ENCODE measurements at regions not wholly inside any gene's neighbourhood (a gene's known extent, or its start where the extent isn't known, plus 50 kb on each side); places are given as distances from the start of the nearest gene placed in this dataset.

DNA sequence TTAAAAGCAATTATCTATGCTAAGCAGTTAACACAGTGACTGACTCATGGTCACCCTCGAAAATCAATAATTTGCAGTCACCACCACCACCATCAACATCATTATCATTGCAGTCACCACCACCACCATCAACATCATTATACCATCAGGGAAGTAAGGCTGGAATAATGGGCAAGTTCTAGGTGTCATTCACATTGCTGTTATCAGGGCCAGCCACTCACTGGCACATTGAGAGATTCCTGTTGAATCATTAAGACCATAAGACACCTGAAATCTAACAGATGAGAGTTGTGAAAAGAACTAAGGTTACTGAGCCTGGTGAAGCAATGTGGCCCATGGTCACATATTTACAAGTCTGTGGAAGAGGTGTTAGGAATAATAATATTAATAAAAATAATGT lies 247.7 kb upstream of the BOD1L1 start:
- H3K36me3 ChIP-seq (ENCODE audit: control insufficient read depth, insufficient read depth, low read length, severe bottlenecking), result no peaks in the 10 kb centered on the region
- no peaks in the 10 kb centered on the region for H3K9me3 ChIP-seq (ENCODE audit: control insufficient read depth, low read length)
- H3K9ac ChIP-seq (ENCODE audit: low read length), result no peak overlapping the region
- no peaks in the 10 kb centered on the region for H3K4me1 ChIP-seq (ENCODE audit: control insufficient read depth, insufficient read depth, low read length)
- DNase-seq (ENCODE audit: low read depth), result no peak
- H3K4me3 ChIP-seq (ENCODE audit: low read length), result no peak overlapping the region
- H3K27me3 ChIP-seq (replicated peaks; ENCODE audit: control insufficient read depth, insufficient read depth, low read length), result no peaks in the 10 kb centered on the region

DNA sequence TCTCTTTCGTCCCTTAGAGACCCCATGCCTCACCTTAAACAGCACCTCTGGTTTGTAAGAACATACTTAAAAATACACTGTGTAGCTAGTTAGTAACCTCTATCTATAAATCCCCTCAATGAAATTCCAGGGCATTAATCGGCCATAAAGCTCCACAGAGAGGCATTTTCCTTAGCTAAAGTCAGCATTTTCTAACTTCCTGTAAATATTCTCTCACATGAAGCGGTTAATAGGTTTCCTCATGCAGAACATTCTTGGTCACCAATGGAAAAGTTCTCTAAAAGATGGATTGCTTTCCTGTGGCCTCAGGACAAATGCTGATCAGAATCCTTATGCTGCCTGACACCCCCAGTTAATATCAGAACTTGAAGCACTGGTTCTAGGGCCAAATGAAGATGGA lies 248.6 kb upstream of the BOD1L1 start:
- no peak for DNase-seq (ENCODE audit: low read depth)
- Histone ChIP-seq H3K4me1 (ENCODE audit: control insufficient read depth, insufficient read depth, low read length) (no peaks in the 10 kb centered on the region), H3K9ac (ENCODE audit: low read length) (no peak overlapping the region), H3K4me3 (ENCODE audit: low read length) (no peak overlapping the region), H3K9me3 (ENCODE audit: control insufficient read depth, low read length) (no peaks in the 10 kb centered on the region), H3K27me3 (replicated peaks; ENCODE audit: control insufficient read depth, insufficient read depth, low read length) (no peaks in the 10 kb centered on the region), H3K36me3 (ENCODE audit: control insufficient read depth, insufficient read depth, low read length, severe bottlenecking) (no peaks in the 10 kb centered on the region)

DNA sequence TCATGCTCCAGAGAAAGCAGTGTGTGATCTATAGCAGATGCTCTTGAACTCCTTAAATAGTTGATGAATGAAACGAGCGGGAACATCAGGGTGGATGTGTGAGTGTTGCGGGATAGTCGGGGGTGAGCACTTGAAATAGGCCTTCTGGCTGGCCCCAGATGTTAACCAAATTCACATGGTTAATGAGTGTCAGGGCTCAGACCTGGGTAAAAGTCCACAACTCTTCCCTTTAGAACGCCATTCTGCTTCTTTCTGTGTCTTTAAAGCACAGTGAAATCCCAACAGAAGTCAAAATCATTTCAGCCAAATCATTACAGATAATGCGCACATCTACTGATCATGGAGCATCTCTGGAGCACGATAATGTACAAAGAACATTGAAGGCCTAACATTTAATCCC lies 249.4 kb upstream of the BOD1L1 start:
- H3K4me1 ChIP-seq (ENCODE audit: control insufficient read depth, insufficient read depth, low read length), result peaks cover under 1% of the 10 kb centered on the region
- no peak overlapping the region for H3K9ac ChIP-seq (ENCODE audit: low read length)
- no peaks in the 10 kb centered on the region for H3K36me3 ChIP-seq (ENCODE audit: control insufficient read depth, insufficient read depth, low read length, severe bottlenecking)
- no peak overlapping the region for H3K4me3 ChIP-seq (ENCODE audit: low read length)
- H3K27me3 ChIP-seq (replicated peaks; ENCODE audit: control insufficient read depth, insufficient read depth, low read length), result no peaks in the 10 kb centered on the region
- no peaks in the 10 kb centered on the region for H3K9me3 ChIP-seq (ENCODE audit: control insufficient read depth, low read length)
- DNase-seq (ENCODE audit: low read depth), result no peak

DNA sequence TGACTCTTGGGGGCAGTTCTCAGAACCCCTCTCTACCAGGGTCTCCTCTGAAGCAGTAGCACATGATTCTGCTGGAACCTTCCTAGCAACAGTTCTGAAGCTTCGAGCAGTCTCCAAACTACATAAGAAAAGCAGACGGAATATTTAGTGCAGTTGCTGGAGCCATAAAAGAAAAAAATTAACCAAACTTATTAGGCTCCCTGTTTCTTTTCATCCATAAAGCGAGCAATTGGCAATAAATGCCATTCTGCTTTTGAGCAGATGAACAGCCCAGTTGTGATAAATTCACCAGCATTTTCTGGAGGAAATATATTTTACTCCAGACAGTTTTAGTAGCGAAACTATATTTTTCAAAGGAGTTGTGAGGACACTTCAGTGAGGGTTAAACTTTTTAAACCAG lies 250.1 kb upstream of the BOD1L1 start:
- Histone ChIP-seq H3K27me3 (replicated peaks; ENCODE audit: control insufficient read depth, insufficient read depth, low read length) (no peaks in the 10 kb centered on the region), H3K36me3 (ENCODE audit: control insufficient read depth, insufficient read depth, low read length, severe bottlenecking) (no peaks in the 10 kb centered on the region), H3K9ac (ENCODE audit: low read length) (no peak overlapping the region), H3K4me1 (ENCODE audit: control insufficient read depth, insufficient read depth, low read length) (peaks cover 4% of the 10 kb centered on the region), H3K4me3 (ENCODE audit: low read length) (no peak overlapping the region), H3K9me3 (ENCODE audit: control insufficient read depth, low read length) (no peaks in the 10 kb centered on the region)
- DNase-seq (ENCODE audit: low read depth), result no peak

DNA sequence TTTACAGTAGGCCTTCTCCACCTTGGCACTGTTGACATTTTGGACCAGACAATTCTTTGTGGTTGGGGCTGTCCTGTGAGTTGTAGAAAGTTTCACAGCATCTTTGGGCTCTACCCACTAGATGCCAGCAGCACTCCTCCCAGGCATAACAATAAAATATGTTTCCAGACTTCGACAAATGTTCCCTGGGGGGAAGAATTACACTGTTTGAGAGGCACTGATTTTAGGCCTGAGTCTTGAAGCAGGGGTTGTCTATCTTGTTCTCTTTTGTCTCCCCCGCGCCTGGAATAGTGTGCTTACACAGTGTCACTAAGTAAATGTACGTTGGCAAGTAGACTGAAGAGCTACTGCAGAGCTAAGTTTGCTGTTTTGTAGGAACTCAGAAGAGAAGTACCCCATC lies 254.4 kb upstream of the BOD1L1 start:
- Histone ChIP-seq H3K36me3 (ENCODE audit: control insufficient read depth, insufficient read depth, low read length, severe bottlenecking) (no peaks in the 10 kb centered on the region), H3K4me3 (ENCODE audit: low read length) (no peak overlapping the region), H3K27me3 (replicated peaks; ENCODE audit: control insufficient read depth, insufficient read depth, low read length) (no peaks in the 10 kb centered on the region), H3K9me3 (ENCODE audit: control insufficient read depth, low read length) (no peaks in the 10 kb centered on the region), H3K9ac (ENCODE audit: low read length) (no peak overlapping the region), H3K4me1 (ENCODE audit: control insufficient read depth, insufficient read depth, low read length) (peaks cover 4% of the 10 kb centered on the region)
- DNase-seq (ENCODE audit: low read depth), result peak; percentile 69

DNA sequence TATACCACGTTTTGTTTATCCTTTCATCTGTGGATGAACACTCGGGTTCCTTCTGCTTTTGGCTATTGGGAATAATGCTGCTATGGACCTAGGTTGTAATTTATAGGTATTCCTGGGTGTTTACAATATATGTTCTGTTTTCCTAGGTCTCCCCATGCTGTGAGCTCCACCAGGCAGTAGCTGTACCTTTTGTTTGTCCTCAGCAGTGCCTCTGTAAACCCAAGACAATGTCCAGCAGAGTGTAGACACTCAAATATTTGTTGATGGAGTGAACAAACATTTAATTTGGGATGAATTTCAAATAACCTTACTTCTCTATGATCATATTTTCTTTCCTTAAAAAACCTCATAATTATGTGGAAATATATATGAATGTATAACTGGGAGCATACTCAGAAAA lies 259.5 kb upstream of the BOD1L1 start:
- peaks cover 29% of the 10 kb centered on the region for H3K4me1 ChIP-seq (ENCODE audit: control insufficient read depth, insufficient read depth, low read length)
- H3K9ac ChIP-seq (ENCODE audit: low read length), result no peak overlapping the region
- no peaks in the 10 kb centered on the region for H3K9me3 ChIP-seq (ENCODE audit: control insufficient read depth, low read length)
- no peak for DNase-seq (ENCODE audit: low read depth)
- no peaks in the 10 kb centered on the region for H3K36me3 ChIP-seq (ENCODE audit: control insufficient read depth, insufficient read depth, low read length, severe bottlenecking)
- no peak overlapping the region for H3K4me3 ChIP-seq (ENCODE audit: low read length)
- no peaks in the 10 kb centered on the region for H3K27me3 ChIP-seq (replicated peaks; ENCODE audit: control insufficient read depth, insufficient read depth, low read length)

DNA sequence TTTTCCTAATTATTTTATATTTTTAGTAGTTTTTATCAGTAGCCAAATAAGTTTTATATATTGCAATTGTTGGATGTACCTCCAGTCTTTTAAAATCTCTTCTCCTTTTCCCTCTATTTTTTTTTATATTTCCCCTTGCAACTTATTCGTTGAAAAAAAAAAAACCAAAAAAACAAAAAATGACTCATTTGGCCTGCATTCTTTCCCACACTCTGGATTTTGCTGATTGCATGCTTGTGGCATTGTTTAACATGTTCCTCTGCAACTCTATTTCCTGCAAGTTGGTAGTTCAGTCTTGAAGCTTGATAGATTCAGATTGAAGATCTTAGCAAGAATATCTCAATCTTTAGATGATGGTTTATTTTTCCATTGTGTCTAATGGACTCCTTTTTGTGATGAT lies 260.6 kb upstream of the BOD1L1 start:
- peak; percentile 90 for DNase-seq (ENCODE audit: low read depth)
- H3K4me3 ChIP-seq (ENCODE audit: low read length), result no peak overlapping the region
- no peaks in the 10 kb centered on the region for H3K27me3 ChIP-seq (replicated peaks; ENCODE audit: control insufficient read depth, insufficient read depth, low read length)
- H3K9ac ChIP-seq (ENCODE audit: low read length), result no peak overlapping the region
- H3K4me1 ChIP-seq (ENCODE audit: control insufficient read depth, insufficient read depth, low read length), result peaks cover 34% of the 10 kb centered on the region
- H3K9me3 ChIP-seq (ENCODE audit: control insufficient read depth, low read length), result no peaks in the 10 kb centered on the region
- no peaks in the 10 kb centered on the region for H3K36me3 ChIP-seq (ENCODE audit: control insufficient read depth, insufficient read depth, low read length, severe bottlenecking)

DNA sequence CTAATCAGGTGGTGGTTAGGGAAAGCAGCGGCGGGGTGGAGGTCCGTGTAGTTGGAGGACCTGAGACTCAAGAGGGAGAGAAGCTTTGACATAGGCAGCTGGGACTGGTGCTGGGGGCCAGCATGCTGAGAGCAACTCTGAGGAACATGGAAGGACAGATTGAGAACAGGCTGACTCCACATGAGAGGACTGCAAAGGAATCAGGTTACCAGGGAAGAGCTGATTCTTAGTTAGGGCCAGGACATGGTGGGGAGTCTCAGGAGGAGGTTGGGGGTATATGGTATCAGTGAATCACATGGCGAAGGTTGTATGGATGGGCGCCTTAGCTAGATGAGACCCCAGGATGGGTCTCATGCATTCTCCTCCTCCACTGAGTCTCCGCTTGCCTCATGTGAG lies 264.0 kb upstream of the BOD1L1 start:
- H3K4me3 ChIP-seq (ENCODE audit: low read length), result peak overlapping the region; percentile 16
- no peaks in the 10 kb centered on the region for H3K36me3 ChIP-seq (ENCODE audit: control insufficient read depth, insufficient read depth, low read length, severe bottlenecking)
- H3K27me3 ChIP-seq (replicated peaks; ENCODE audit: control insufficient read depth, insufficient read depth, low read length), result no peaks in the 10 kb centered on the region
- no peaks in the 10 kb centered on the region for H3K9me3 ChIP-seq (ENCODE audit: control insufficient read depth, low read length)
- peaks cover 49% of the 10 kb centered on the region for H3K4me1 ChIP-seq (ENCODE audit: control insufficient read depth, insufficient read depth, low read length)
- DNase-seq (ENCODE audit: low read depth), result peak; percentile 32
- H3K9ac ChIP-seq (ENCODE audit: low read length), result peak overlapping the region; percentile 85

DNA sequence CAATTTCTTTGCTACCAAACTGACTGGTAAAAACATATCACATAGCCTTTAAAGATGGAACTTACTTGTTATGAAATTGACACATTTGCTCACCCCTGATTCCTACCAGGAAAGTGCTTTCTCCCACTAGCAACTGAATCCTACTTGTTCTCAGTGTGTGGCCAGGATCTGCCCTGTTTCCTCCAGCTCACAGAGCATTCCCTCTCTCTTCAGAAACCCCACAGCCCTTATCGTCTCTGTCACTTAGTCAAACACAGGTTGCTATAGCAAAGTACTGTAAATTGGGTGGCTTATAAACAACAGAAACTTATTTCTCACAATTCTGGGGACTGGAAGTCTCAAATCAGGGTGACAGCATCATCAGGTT lies 265.2 kb upstream of the BOD1L1 start:
- Histone ChIP-seq H3K4me3 (ENCODE audit: low read length) (peak overlapping the region; percentile 63), H3K27me3 (replicated peaks; ENCODE audit: control insufficient read depth, insufficient read depth, low read length) (no peaks in the 10 kb centered on the region), H3K9me3 (ENCODE audit: control insufficient read depth, low read length) (no peaks in the 10 kb centered on the region), H3K9ac (ENCODE audit: low read length) (peak overlapping the region; percentile 85), H3K36me3 (ENCODE audit: control insufficient read depth, insufficient read depth, low read length, severe bottlenecking) (no peaks in the 10 kb centered on the region), H3K4me1 (ENCODE audit: control insufficient read depth, insufficient read depth, low read length) (peaks cover 45% of the 10 kb centered on the region)
- no peak for DNase-seq (ENCODE audit: low read depth)

DNA sequence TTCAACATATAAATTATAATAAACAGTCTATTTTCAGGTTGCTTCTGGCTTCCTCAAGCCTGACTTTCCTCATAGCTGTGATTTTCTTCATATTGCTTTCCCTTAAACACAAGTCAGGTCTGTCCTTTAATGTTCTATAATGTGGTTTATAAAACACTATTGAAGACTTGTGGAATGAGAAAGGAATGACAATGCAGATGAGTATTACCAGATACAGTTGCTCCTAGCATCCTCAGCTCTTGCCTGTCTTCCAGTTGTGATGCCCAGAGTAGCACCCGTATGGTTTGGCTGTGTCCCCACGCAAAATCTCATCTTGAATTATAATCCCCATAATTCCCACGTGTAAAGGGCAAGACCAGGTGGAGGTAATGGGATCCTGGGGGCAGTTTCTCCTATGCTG lies 265.7 kb upstream of the BOD1L1 start:
- Histone ChIP-seq H3K36me3 (ENCODE audit: control insufficient read depth, insufficient read depth, low read length, severe bottlenecking) (no peaks in the 10 kb centered on the region), H3K9me3 (ENCODE audit: control insufficient read depth, low read length) (no peaks in the 10 kb centered on the region), H3K27me3 (replicated peaks; ENCODE audit: control insufficient read depth, insufficient read depth, low read length) (no peaks in the 10 kb centered on the region), H3K4me3 (ENCODE audit: low read length) (peak overlapping the region; percentile 63), H3K9ac (ENCODE audit: low read length) (peak overlapping the region; percentile 85), H3K4me1 (ENCODE audit: control insufficient read depth, insufficient read depth, low read length) (peaks cover 44% of the 10 kb centered on the region)
- DNase-seq (ENCODE audit: low read depth), result no peak

DNA sequence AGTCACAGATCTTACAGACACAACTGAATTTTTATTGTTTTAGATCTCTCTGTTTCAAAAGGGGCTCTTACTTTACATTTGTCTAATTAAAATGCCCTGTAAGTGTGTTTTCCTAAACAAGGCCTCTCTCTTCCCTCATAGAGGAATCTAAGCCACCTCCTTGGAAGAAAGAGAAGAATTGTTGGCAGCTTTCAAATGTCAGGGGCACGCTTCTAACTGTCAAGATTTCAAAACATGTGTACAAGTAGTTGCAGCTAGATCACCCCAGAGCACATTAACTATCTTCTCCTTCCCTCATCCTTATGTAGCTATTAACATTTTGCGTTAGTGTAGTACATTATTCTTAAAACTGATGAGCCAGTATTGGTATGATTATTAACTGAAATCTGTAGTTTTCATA lies 266.5 kb upstream of the BOD1L1 start:
- peaks cover 36% of the 10 kb centered on the region for H3K4me1 ChIP-seq (ENCODE audit: control insufficient read depth, insufficient read depth, low read length)
- H3K9ac ChIP-seq (ENCODE audit: low read length), result no peak overlapping the region
- no peaks in the 10 kb centered on the region for H3K9me3 ChIP-seq (ENCODE audit: control insufficient read depth, low read length)
- peak; percentile 35 for DNase-seq (ENCODE audit: low read depth)
- no peaks in the 10 kb centered on the region for H3K36me3 ChIP-seq (ENCODE audit: control insufficient read depth, insufficient read depth, low read length, severe bottlenecking)
- H3K27me3 ChIP-seq (replicated peaks; ENCODE audit: control insufficient read depth, insufficient read depth, low read length), result no peaks in the 10 kb centered on the region
- H3K4me3 ChIP-seq (ENCODE audit: low read length), result no peak overlapping the region

DNA sequence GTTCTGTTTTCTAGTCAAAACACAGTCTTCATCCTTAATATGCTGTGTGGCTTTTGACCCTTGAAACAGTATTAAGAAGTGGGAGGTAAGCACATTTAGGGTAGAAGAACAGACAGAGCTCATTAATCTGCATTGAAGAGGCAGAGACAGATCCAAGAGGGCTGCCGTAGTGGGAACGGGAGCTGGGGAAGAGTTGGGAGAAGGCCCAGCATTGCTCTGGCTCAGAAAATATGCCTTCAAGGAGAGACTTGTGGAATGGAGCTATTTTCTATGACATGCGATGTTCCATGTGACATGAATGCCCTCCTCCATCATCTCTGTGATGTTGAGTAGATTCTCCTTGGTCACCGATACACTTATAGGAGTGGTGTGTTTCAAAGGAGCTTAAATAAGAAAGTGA lies 273.3 kb upstream of the BOD1L1 start:
- no peaks in the 10 kb centered on the region for H3K27me3 ChIP-seq (replicated peaks; ENCODE audit: control insufficient read depth, insufficient read depth, low read length)
- H3K4me1 ChIP-seq (ENCODE audit: control insufficient read depth, insufficient read depth, low read length), result no peaks in the 10 kb centered on the region
- DNase-seq (ENCODE audit: low read depth), result no peak
- no peaks in the 10 kb centered on the region for H3K36me3 ChIP-seq (ENCODE audit: control insufficient read depth, insufficient read depth, low read length, severe bottlenecking)
- H3K4me3 ChIP-seq (ENCODE audit: low read length), result no peak overlapping the region
- H3K9ac ChIP-seq (ENCODE audit: low read length), result no peak overlapping the region
- no peaks in the 10 kb centered on the region for H3K9me3 ChIP-seq (ENCODE audit: control insufficient read depth, low read length)
